ENCODE measurements at regions not wholly inside any gene's neighbourhood (a gene's known extent, or its start where the extent isn't known, plus 50 kb on each side); places are given as distances from the start of the nearest gene placed in this dataset.

- TF ChIP-seq, protein P1, sequence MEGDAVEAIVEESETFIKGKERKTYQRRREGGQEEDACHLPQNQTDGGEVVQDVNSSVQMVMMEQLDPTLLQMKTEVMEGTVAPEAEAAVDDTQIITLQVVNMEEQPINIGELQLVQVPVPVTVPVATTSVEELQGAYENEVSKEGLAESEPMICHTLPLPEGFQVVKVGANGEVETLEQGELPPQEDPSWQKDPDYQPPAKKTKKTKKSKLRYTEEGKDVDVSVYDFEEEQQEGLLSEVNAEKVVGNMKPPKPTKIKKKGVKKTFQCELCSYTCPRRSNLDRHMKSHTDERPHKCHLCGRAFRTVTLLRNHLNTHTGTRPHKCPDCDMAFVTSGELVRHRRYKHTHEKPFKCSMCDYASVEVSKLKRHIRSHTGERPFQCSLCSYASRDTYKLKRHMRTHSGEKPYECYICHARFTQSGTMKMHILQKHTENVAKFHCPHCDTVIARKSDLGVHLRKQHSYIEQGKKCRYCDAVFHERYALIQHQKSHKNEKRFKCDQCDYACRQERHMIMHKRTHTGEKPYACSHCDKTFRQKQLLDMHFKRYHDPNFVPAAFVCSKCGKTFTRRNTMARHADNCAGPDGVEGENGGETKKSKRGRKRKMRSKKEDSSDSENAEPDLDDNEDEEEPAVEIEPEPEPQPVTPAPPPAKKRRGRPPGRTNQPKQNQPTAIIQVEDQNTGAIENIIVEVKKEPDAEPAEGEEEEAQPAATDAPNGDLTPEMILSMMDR (IDR thresholded peaks at IDR 0.05), result no peak
- no peak for TF ChIP-seq POLR2A (IDR thresholded peaks at IDR 0.05)
Observed at GRCh38 chr4:111802191-111802590, 343.1 kb upstream of the FAM241A start.
